PC-3 (cell line): ENCODE measurements at regions not wholly inside any gene's neighbourhood (a gene's known extent, or its start where the extent isn't known, plus 50 kb on each side); places are given as distances from the start of the nearest gene placed in this dataset.

Experiments
- EZH2 ChIP-seq: fragments of 300-600 bp; sonication (generic); IDR thresholded peaks from one replicate; pipeline ENCODE4 v1.6.1; 2017; ENCODE audit warnings: antibody characterized with exemption, mild to moderate bottlenecking, low read length; ENCODE audit not compliant: unreplicated experiment
- TF ChIP-seq, protein P1 (sequence below): fragments of 300-600 bp; sonication (generic); conservative IDR thresholded peaks from 2 replicates; pipeline ENCODE4 v1.5.1; 2017; ENCODE audit warnings: antibody characterized with exemption, low read depth, mild to moderate bottlenecking, low read length

DNA sequence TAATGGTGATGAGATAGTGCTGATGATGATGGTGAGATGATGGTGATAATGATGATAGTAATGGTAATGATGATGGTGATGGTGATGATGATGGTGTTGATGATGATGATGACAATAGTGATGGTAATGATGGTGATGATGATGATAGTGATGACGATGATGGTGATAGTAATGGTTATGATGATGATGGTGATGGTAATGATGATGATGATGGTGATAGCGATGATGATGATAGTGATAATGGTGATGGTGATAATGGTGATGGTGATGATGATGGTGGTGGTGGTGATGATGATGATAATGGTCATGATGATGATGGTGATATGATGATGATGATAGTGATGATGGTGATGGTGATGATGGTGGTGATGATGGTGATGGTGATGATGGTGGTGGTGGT, 384.6 kb downstream of the MATN1 start:
- TF ChIP-seq, protein P1, sequence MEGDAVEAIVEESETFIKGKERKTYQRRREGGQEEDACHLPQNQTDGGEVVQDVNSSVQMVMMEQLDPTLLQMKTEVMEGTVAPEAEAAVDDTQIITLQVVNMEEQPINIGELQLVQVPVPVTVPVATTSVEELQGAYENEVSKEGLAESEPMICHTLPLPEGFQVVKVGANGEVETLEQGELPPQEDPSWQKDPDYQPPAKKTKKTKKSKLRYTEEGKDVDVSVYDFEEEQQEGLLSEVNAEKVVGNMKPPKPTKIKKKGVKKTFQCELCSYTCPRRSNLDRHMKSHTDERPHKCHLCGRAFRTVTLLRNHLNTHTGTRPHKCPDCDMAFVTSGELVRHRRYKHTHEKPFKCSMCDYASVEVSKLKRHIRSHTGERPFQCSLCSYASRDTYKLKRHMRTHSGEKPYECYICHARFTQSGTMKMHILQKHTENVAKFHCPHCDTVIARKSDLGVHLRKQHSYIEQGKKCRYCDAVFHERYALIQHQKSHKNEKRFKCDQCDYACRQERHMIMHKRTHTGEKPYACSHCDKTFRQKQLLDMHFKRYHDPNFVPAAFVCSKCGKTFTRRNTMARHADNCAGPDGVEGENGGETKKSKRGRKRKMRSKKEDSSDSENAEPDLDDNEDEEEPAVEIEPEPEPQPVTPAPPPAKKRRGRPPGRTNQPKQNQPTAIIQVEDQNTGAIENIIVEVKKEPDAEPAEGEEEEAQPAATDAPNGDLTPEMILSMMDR, result no peak
- TF ChIP-seq EZH2, result no peak
